SU-DHL-6 (cell line): ENCODE measurements at regions not wholly inside any gene's neighbourhood (a gene's known extent, or its start where the extent isn't known, plus 50 kb on each side); places are given as distances from the start of the nearest gene placed in this dataset.

Experiments
- H2AFZ ChIP-seq: fragments of 200-600 bp; sonication (generic); 2 replicates; pipeline ENCODE4 v1.6.1; 2014; ENCODE audit warnings: low read depth, mild to moderate bottlenecking, moderate library complexity, mixed read lengths, antibody characterized with exemption, low read length; ENCODE audit not compliant: severe bottlenecking
- H3F3A ChIP-seq: fragments of 200-600 bp; shearing (Covaris generic); 2 replicates; pipeline ENCODE4 v1.6.0; 2016; ENCODE audit warnings: antibody characterized with exemption, mild to moderate bottlenecking; ENCODE audit not compliant: insufficient read depth
- H3K27ac ChIP-seq: fragments of 200-600 bp; sonication (generic); 2 replicates; pipeline ENCODE4 v1.5.1; 2016; ENCODE audit warnings: low read depth, mild to moderate bottlenecking, low read length, moderate library complexity, mixed read lengths
- H3K27me3 ChIP-seq: fragments of 200-600 bp; sonication (generic), shearing (Covaris generic); 2 replicates; pipeline ENCODE4 v1.6.0; 2014; ENCODE audit warnings: mild to moderate bottlenecking, low read length
- H3K36me3 ChIP-seq: fragments of 200-600 bp; sonication (generic); 2 replicates; pipeline ENCODE4 v1.6.1; 2014; ENCODE audit warnings: mild to moderate bottlenecking, low read length, mixed read lengths
- H3K4me2 ChIP-seq: fragments of 300-600, 200-600 bp; shearing (Covaris generic), sonication (generic); 2 replicates; pipeline ENCODE4 v1.6.0; 2014; ENCODE audit warnings: low read length, low read depth, mild to moderate bottlenecking; ENCODE audit not compliant: poor library complexity, severe bottlenecking
- H3K4me3 ChIP-seq: fragments of 200-600 bp; sonication (generic); 2 replicates; pipeline ENCODE4 v1.5.1; 2014; ENCODE audit warnings: antibody characterized with exemption, low read length, mild to moderate bottlenecking, mixed read lengths; ENCODE audit not compliant: insufficient read depth, poor library complexity, severe bottlenecking
- H3K79me2 ChIP-seq: fragments of 200-600 bp; sonication (generic); 2 replicates; pipeline ENCODE4 v1.6.1; 2014; ENCODE audit warnings: mild to moderate bottlenecking, low read length, moderate library complexity; ENCODE audit not compliant: insufficient read depth
- H3K9ac ChIP-seq: fragments of 200-600 bp; sonication (generic); 2 replicates; pipeline ENCODE4 v1.7.0; 2014; ENCODE audit warnings: mild to moderate bottlenecking, low read length
- H3K9me2 ChIP-seq: fragments of 200-600 bp; sonication (generic); replicated peaks from 2 replicates; pipeline ENCODE4 v1.6.1; 2014; ENCODE audit warnings: low read length; ENCODE audit not compliant: insufficient read depth
- H3K9me3 ChIP-seq: fragments of 200-600 bp; sonication (generic); 2 replicates; pipeline ENCODE4 v1.6.1; 2014; ENCODE audit warnings: low read length, mixed read lengths; ENCODE audit not compliant: insufficient read depth
- H4K20me1 ChIP-seq: fragments of 200-600 bp; sonication (generic); 2 replicates; pipeline ENCODE4 v1.6.1; 2014; ENCODE audit warnings: low read depth, mild to moderate bottlenecking, antibody characterized with exemption, low read length, moderate library complexity, mixed read lengths
- EZH2phosphoT487 ChIP-seq: fragments of 200-600 bp; sonication (generic), shearing (Covaris generic); conservative IDR thresholded peaks from 2 replicates; pipeline ENCODE4 v1.6.1; 2018; ENCODE audit warnings: mild to moderate bottlenecking, antibody characterized with exemption, low read length, moderate library complexity, mixed read lengths
- TF ChIP-seq, protein P1 (sequence below): fragments of 200-600 bp; sonication (generic); IDR thresholded peaks from one replicate; pipeline ENCODE4 v1.5.1; 2017; ENCODE audit warnings: antibody characterized with exemption, mild to moderate bottlenecking, low read length, moderate library complexity; ENCODE audit not compliant: insufficient read depth, poor library complexity, severe bottlenecking

GRCh38 chr1:83016354-83016849 is 982.5 kb downstream of the TTLL7 start:
- no peaks in the 10 kb centered on the region for H3K27me3 ChIP-seq
- H3K4me2 ChIP-seq = no peak overlapping the region
- no peak overlapping the region for H3K4me3 ChIP-seq
- H3K36me3 ChIP-seq = no peaks in the 10 kb centered on the region
- H3K9ac ChIP-seq = no peak overlapping the region
- no peaks in the 10 kb centered on the region for H3K9me2 ChIP-seq
- no peak for TF ChIP-seq EZH2phosphoT487
- TF ChIP-seq, protein P1, sequence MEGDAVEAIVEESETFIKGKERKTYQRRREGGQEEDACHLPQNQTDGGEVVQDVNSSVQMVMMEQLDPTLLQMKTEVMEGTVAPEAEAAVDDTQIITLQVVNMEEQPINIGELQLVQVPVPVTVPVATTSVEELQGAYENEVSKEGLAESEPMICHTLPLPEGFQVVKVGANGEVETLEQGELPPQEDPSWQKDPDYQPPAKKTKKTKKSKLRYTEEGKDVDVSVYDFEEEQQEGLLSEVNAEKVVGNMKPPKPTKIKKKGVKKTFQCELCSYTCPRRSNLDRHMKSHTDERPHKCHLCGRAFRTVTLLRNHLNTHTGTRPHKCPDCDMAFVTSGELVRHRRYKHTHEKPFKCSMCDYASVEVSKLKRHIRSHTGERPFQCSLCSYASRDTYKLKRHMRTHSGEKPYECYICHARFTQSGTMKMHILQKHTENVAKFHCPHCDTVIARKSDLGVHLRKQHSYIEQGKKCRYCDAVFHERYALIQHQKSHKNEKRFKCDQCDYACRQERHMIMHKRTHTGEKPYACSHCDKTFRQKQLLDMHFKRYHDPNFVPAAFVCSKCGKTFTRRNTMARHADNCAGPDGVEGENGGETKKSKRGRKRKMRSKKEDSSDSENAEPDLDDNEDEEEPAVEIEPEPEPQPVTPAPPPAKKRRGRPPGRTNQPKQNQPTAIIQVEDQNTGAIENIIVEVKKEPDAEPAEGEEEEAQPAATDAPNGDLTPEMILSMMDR = no peak
- no peaks in the 10 kb centered on the region for H3K79me2 ChIP-seq
- no peak overlapping the region for H3K27ac ChIP-seq
- no peak overlapping the region for H2AFZ ChIP-seq
- H3K9me3 ChIP-seq = no peaks in the 10 kb centered on the region
- H4K20me1 ChIP-seq = no peaks in the 10 kb centered on the region
- no peaks in the 10 kb centered on the region for H3F3A ChIP-seq

GRCh38 chr1:83015163-83015562 is 983.8 kb downstream of the TTLL7 start:
- Histone ChIP-seq H3K9ac (no peak overlapping the region), H3K27ac (no peak overlapping the region), H3K79me2 (no peaks in the 10 kb centered on the region), H4K20me1 (no peaks in the 10 kb centered on the region), H2AFZ (no peak overlapping the region), H3K4me2 (no peak overlapping the region), H3K9me2 (no peaks in the 10 kb centered on the region), H3K27me3 (no peaks in the 10 kb centered on the region), H3K36me3 (no peaks in the 10 kb centered on the region), H3K9me3 (no peaks in the 10 kb centered on the region), H3F3A (no peaks in the 10 kb centered on the region), H3K4me3 (no peak overlapping the region)
- TF ChIP-seq, protein P1 = no peak
- no peak for TF ChIP-seq EZH2phosphoT487

DNA sequence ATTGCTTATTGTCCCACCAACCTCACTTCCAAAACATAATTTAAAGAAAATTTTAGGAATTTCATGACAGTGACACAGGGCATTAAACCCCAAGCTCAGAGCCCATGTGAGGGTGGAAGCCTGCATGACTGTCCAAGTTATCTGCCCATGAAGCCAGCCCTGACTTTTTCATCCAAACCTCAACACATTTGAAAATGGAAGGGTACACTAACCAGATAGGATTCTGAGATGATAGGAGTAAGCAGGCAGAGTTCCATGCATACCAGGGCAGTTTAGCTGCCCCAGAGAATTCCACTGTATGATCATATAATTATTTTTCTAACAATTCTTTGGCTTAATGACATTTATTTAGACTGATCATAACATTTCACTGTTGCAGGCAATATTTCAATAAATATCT is 986.0 kb downstream of the TTLL7 start:
- H3K9me3 ChIP-seq = no peaks in the 10 kb centered on the region
- H3K27ac ChIP-seq = no peak overlapping the region
- no peak overlapping the region for H2AFZ ChIP-seq
- H3K36me3 ChIP-seq = no peaks in the 10 kb centered on the region
- H3K79me2 ChIP-seq = no peaks in the 10 kb centered on the region
- no peaks in the 10 kb centered on the region for H3K27me3 ChIP-seq
- H4K20me1 ChIP-seq = no peaks in the 10 kb centered on the region
- no peak overlapping the region for H3K4me2 ChIP-seq
- H3K9me2 ChIP-seq = no peaks in the 10 kb centered on the region
- H3K4me3 ChIP-seq = no peak overlapping the region
- no peak overlapping the region for H3K9ac ChIP-seq
- TF ChIP-seq, protein P1 = no peak
- no peak for TF ChIP-seq EZH2phosphoT487
- no peaks in the 10 kb centered on the region for H3F3A ChIP-seq

DNA sequence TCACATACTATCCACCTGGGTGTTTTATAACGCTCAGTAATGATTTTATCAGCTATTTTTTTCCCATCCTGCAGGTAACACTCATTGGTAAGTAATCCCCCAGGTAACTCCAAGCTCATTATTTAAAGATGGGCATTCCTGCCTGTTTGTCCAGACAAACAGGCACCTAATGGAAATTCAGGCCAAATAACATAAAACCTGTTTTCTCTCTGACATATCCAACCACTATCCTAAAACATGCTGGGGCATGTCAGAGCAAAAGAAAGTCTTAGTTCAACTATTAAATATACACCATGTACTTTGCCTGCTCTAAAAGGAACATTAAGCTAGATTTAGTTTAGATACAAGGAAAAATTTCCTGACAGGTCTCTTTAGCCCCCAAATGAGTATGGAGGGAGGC is 987.7 kb downstream of the TTLL7 start:
- no peak overlapping the region for H3K4me2 ChIP-seq
- no peak overlapping the region for H3K9ac ChIP-seq
- H4K20me1 ChIP-seq = no peaks in the 10 kb centered on the region
- no peaks in the 10 kb centered on the region for H3K9me2 ChIP-seq
- no peak overlapping the region for H2AFZ ChIP-seq
- no peak overlapping the region for H3K4me3 ChIP-seq
- H3K27ac ChIP-seq = no peak overlapping the region
- H3F3A ChIP-seq = no peaks in the 10 kb centered on the region
- no peaks in the 10 kb centered on the region for H3K79me2 ChIP-seq
- no peaks in the 10 kb centered on the region for H3K27me3 ChIP-seq
- H3K9me3 ChIP-seq = no peaks in the 10 kb centered on the region
- TF ChIP-seq, protein P1 = no peak
- TF ChIP-seq EZH2phosphoT487 = no peak
- H3K36me3 ChIP-seq = no peaks in the 10 kb centered on the region
